IMR-90 (cell line): ENCODE measurements at regions not wholly inside any gene's neighbourhood (a gene's known extent, or its start where the extent isn't known, plus 50 kb on each side); places are given as distances from the start of the nearest gene placed in this dataset.

ENCODE experiments used
- ATAC-seq: fragments of 200-7000 bp; cut with Tn5 transposase; 2 replicates; pipeline ENCODE4 v1.9.1; 2020; ENCODE audit warnings: low read depth, mild to moderate bottlenecking, moderate library complexity
- BruUV-seq: library from RNA; stranded (reverse); fragments of 400-500 nt; replicated peaks from 2 replicates; lab custom pipeline; 2021; lab: Mats Ljungman, UMichigan
- CTCF ChIA-PET: fragments of 300-600 bp; formaldehyde crosslinking; extraction: SDS; loops from one replicate; lab custom pipeline; 2021; ENCODE audit warnings: antibody characterized with exemption; lab: Yijun Ruan, JAX
- POLR2A ChIA-PET: fragments of 300-600 bp; sonication (Branson Sonifier 250); formaldehyde crosslinking; loops from one replicate; lab custom pipeline; 2022; ENCODE audit warnings: antibody characterized with exemption; ENCODE audit not compliant: unreplicated experiment; lab: Charles Lee
- DNase-seq: peaks from one replicate; pipeline ENCODE4 v3.0.0; 2013
- H2AFZ ChIP-seq: replicated peaks from 2 replicates; pipeline ENCODE3; 2013; ENCODE audit warnings: low read length, mild to moderate bottlenecking; ENCODE audit not compliant: poor library complexity
- H2AK5ac ChIP-seq: 2 replicates; pipeline ENCODE4 v1.6.1; 2013; ENCODE audit warnings: low read depth, low read length, inconsistent platforms
- H2AK9ac ChIP-seq: replicated peaks from 2 replicates; pipeline ENCODE3; 2013; ENCODE audit warnings: mild to moderate bottlenecking, low read depth, low read length, moderate library complexity; ENCODE audit not compliant: poor library complexity
- H2BK120ac ChIP-seq: 2 replicates; pipeline ENCODE4 v1.6.1; 2013; ENCODE audit warnings: low read depth, low read length, inconsistent platforms
- H2BK15ac ChIP-seq: 3 replicates; pipeline ENCODE4 v1.6.1; 2013; ENCODE audit warnings: low read depth, low read length, inconsistent platforms
- H2BK20ac ChIP-seq: 2 replicates; pipeline ENCODE4 v1.6.1; 2013; ENCODE audit warnings: low read depth, mild to moderate bottlenecking, inconsistent platforms, low read length, moderate library complexity
- H2BK5ac ChIP-seq: 2 replicates; pipeline ENCODE4 v1.6.1; 2013; ENCODE audit warnings: mild to moderate bottlenecking, low read depth, low read length, inconsistent platforms; ENCODE audit not compliant: poor library complexity, severe bottlenecking
- H3K14ac ChIP-seq: replicated peaks from 2 replicates; pipeline ENCODE4 v1.6.1; 2013; ENCODE audit warnings: low read depth, low read length, inconsistent platforms
- H3K18ac ChIP-seq: 2 replicates; pipeline ENCODE4 v1.6.1; 2013; ENCODE audit warnings: low read depth, low read length, control low read depth
- H3K23ac ChIP-seq: 2 replicates; pipeline ENCODE4 v1.6.1; 2013; ENCODE audit warnings: low read depth, low read length, inconsistent platforms
- H3K27ac ChIP-seq: 2 replicates; pipeline ENCODE4 v1.5.1; 2013; ENCODE audit warnings: mild to moderate bottlenecking, control low read depth, low read length; ENCODE audit not compliant: insufficient read depth
- H3K27me3 ChIP-seq: 2 replicates; pipeline ENCODE4 v1.6.1; 2013; ENCODE audit warnings: low read length; ENCODE audit not compliant: control insufficient read depth, insufficient read depth
- H3K36me3 ChIP-seq: 2 replicates; pipeline ENCODE4 v1.6.1; 2013; ENCODE audit warnings: low read length, mixed read lengths; ENCODE audit not compliant: control insufficient read depth, insufficient read depth
- H3K4ac ChIP-seq: 2 replicates; pipeline ENCODE4 v1.6.1; 2013; ENCODE audit warnings: low read depth, low read length, inconsistent platforms
- H3K4me1 ChIP-seq: 2 replicates; pipeline ENCODE4 v1.6.1; 2013; ENCODE audit warnings: low read length, mixed read lengths; ENCODE audit not compliant: control insufficient read depth, insufficient read depth
- H3K4me2 ChIP-seq: 2 replicates; pipeline ENCODE4 v1.6.1; 2013; ENCODE audit warnings: low read depth, mild to moderate bottlenecking, control low read depth, low read length, moderate library complexity
- H3K4me3 ChIP-seq: 2 replicates; pipeline ENCODE4 v1.5.1; 2013; ENCODE audit warnings: low read depth, mild to moderate bottlenecking, control low read depth, low read length, moderate library complexity; ENCODE audit not compliant: insufficient read depth
- H3K56ac ChIP-seq: 2 replicates; pipeline ENCODE4 v1.6.1; 2013; ENCODE audit warnings: low read length, inconsistent platforms; ENCODE audit not compliant: insufficient read depth; ENCODE audit errors: extremely low read depth
- H3K79me1 ChIP-seq, 2 experiments: 2 replicates each; pipeline ENCODE4 v1.6.1; 2013; ENCODE audit warnings: low read length in 2 of 2, inconsistent platforms in 1 of 2, low read depth in 1 of 2
- H3K9ac ChIP-seq: 2 replicates; pipeline ENCODE4 v1.6.1; 2013; ENCODE audit warnings: low read depth, low read length, control low read depth
- H3K9me1 ChIP-seq: 2 replicates; pipeline ENCODE4 v1.6.1; 2013; ENCODE audit warnings: low read length, inconsistent platforms; ENCODE audit not compliant: insufficient read depth
- H3K9me3 ChIP-seq: 2 replicates; pipeline ENCODE4 v1.6.1; 2013; ENCODE audit warnings: low read length; ENCODE audit not compliant: control insufficient read depth, insufficient read depth
- H4K20me1 ChIP-seq: 2 replicates; pipeline ENCODE4 v1.6.1; 2013; ENCODE audit warnings: low read length, inconsistent platforms; ENCODE audit not compliant: insufficient read depth
- H4K5ac ChIP-seq: 2 replicates; pipeline ENCODE4 v1.6.1; 2013; ENCODE audit warnings: mild to moderate bottlenecking, low read depth, low read length, control low read depth
- H4K8ac ChIP-seq, 2 experiments: 2 replicates each; pipeline ENCODE4 v1.6.1; 2013; ENCODE audit warnings: low read depth in 2 of 2, low read length in 2 of 2, control low read depth in 1 of 2, inconsistent platforms in 1 of 2
- H4K91ac ChIP-seq: 2 replicates; pipeline ENCODE4 v1.6.1; 2013; ENCODE audit warnings: low read depth, low read length, inconsistent platforms; ENCODE audit not compliant: insufficient read depth
- BHLHE40 ChIP-seq: fragments of 150-350 bp; IDR thresholded peaks from 2 replicates; pipeline ENCODE4 v1.6.1; 2016; ENCODE audit warnings: mild to moderate bottlenecking, low read depth, low read length
- CEBPB ChIP-seq: IDR thresholded peaks from 2 replicates; pipeline ENCODE4 v1.6.1; 2012; ENCODE audit warnings: low read depth, low read length, improper control_type of control experiment
- CHD1 ChIP-seq: IDR thresholded peaks from 2 replicates; pipeline ENCODE4 v1.6.1; 2012; ENCODE audit warnings: low read depth, low read length, improper control_type of control experiment
- CTCF ChIP-seq: conservative IDR thresholded peaks from 2 replicates; pipeline ENCODE4 v1.5.1; 2012; ENCODE audit warnings: mild to moderate bottlenecking, low read depth, low read length, improper control_type of control experiment
- FOS ChIP-seq: fragments of 150-350 bp; IDR thresholded peaks from 2 replicates; pipeline ENCODE4 v1.6.1; 2016; ENCODE audit warnings: low read depth, low read length
- MAFK ChIP-seq: IDR thresholded peaks from 2 replicates; pipeline ENCODE4 v1.6.1; 2012; ENCODE audit warnings: low read depth, low read length, improper control_type of control experiment
- MAZ ChIP-seq: IDR thresholded peaks from 2 replicates; pipeline ENCODE4 v1.6.1; 2012; ENCODE audit warnings: low read depth, mild to moderate bottlenecking, low read length, improper control_type of control experiment, moderate library complexity, borderline replicate concordance
- MXI1 ChIP-seq: IDR thresholded peaks from 2 replicates; pipeline ENCODE4 v1.6.1; 2012; ENCODE audit warnings: low read depth, mild to moderate bottlenecking, low read length, moderate library complexity, borderline replicate concordance
- NFE2L2 ChIP-seq: fragments of 150-350 bp; IDR thresholded peaks from 2 replicates; pipeline ENCODE4 v1.6.1; 2016; ENCODE audit warnings: low read depth, mild to moderate bottlenecking, low read length
- POLR2A ChIP-seq: IDR thresholded peaks from 2 replicates; pipeline ENCODE4 v1.6.1; 2012; ENCODE audit warnings: mild to moderate bottlenecking, low read depth, low read length
- RAD21 ChIP-seq: IDR thresholded peaks from 2 replicates; pipeline ENCODE4 v1.6.1; 2012; ENCODE audit warnings: low read length, improper control_type of control experiment
- RCOR1 ChIP-seq: IDR thresholded peaks from 2 replicates; pipeline ENCODE4 v1.6.1; 2012; ENCODE audit warnings: mild to moderate bottlenecking, low read length, improper control_type of control experiment; ENCODE audit not compliant: insufficient replicate concordance
- RFX5 ChIP-seq: IDR thresholded peaks from 2 replicates; pipeline ENCODE4 v1.8.0; 2012; ENCODE audit warnings: low read depth, mild to moderate bottlenecking, low read length, moderate library complexity
- SMC3 ChIP-seq: fragments of 150-350 bp; IDR thresholded peaks from 2 replicates; pipeline ENCODE4 v1.6.1; 2016; ENCODE audit warnings: low read depth, mild to moderate bottlenecking, antibody characterized with exemption, low read length, moderate library complexity
- WGBS, 2 experiments: methylation state at CpG; one replicate each; pipeline versions ENCODE4 v1.1.5 to v1.1.7; 2013; ENCODE audit warnings: missing lambda C conversion rate in 2 of 2; ENCODE audit not compliant: insufficient read length in 1 of 2; ENCODE audit errors: extremely low coverage in 2 of 2; 5-methylcytosine and 5-hydroxymethylcytosine counted together
- dilution Hi-C: fragments of 300-500 bp; cut with HindIII; formaldehyde crosslinking; loops from one replicate; pipeline ENCODE4 v1.14.3; 2018; ENCODE audit warnings: low sequenced_read_pairs; ENCODE audit not compliant: unreplicated experiment
- in situ Hi-C: fragments of 300-500 bp; cut with MboI; formaldehyde crosslinking; loops from 3 replicates; pipeline ENCODE4 v1.14.3; 2019; ENCODE audit warnings: low sequenced_read_pairs, inconsistent platforms, mixed read lengths
- intact Hi-C: fragments of 100-400 bp; cut with micrococcal nuclease; formaldehyde crosslinking; loops from 2 replicates; pipeline ENCODE4 v1.10.0; 2022
- TF ChIP-seq, protein P1 (sequence below): fragments of 150-350 bp; IDR thresholded peaks from 2 replicates; pipeline ENCODE4 v1.6.1; 2017; ENCODE audit warnings: mild to moderate bottlenecking, antibody characterized with exemption, low read length, low read depth
- TF ChIP-seq, protein P2 (sequence below): fragments of 150-350 bp; IDR thresholded peaks from 2 replicates; pipeline ENCODE4 v1.6.1; 2016; ENCODE audit warnings: low read depth, mild to moderate bottlenecking, low read length, moderate library complexity, borderline replicate concordance

DNA sequence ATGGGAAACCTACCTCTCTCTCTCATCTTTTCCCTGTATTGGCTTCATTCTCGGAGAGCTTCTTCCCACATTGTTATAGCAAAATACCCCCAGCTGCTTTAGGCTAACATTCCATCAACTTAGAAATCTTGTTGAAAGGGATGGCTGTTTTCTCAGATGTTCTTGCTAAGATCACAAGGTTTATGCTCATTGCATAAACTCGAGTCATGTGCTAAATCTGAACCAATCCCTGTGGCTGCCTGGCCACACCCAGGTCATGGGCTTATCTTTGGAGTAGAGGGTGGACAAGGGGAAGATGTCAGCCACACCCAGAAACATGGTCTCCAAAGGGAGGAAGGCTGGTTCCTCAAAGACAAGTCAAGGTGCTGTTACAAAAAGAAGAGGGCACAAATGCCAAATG lies 150.6 kb upstream of the UMPS start:
- no peak overlapping the region for H2BK120ac ChIP-seq
- WGBS, 2 experiments: no CpG with 5 or more reads among the region's 2 CpGs

More for the DNA sequence above, 150.6 kb upstream of the UMPS start:
- Histone ChIP-seq H2AK5ac (no peak overlapping the region), H2BK20ac (no peak overlapping the region), H4K20me1 (no peaks in the 10 kb centered on the region), H2AFZ (no peak overlapping the region), H4K91ac (no peak overlapping the region), H3K4me3 (no peak overlapping the region), H3K23ac (no peak overlapping the region), H3K4me1 (no peaks in the 10 kb centered on the region; the same call in none of the 2 replicates), H3K9me1 (0 out of 2 replicates have a peak, but pooled peaks cover 2% of the 10 kb centered on the region), H2BK5ac (no peak overlapping the region), H2BK15ac (no peak overlapping the region), H3K9me3 (no peaks in the 10 kb centered on the region), H3K9ac (no peak overlapping the region), H3K56ac (no peak overlapping the region), H3K4ac (no peak overlapping the region), H3K36me3 (no peaks in the 10 kb centered on the region), H4K5ac (no peak overlapping the region), H3K4me2 (no peak overlapping the region), H4K8ac (no peak overlapping the region), H3K18ac (no peak overlapping the region), H3K27ac (no peak overlapping the region), H2AK9ac (no peak overlapping the region), H3K27me3 (peaks cover 35% of the 10 kb centered on the region), H3K79me1 (no peaks in the 10 kb centered on the region), H3K14ac (no peak overlapping the region)
- in situ Hi-C loops: loop anchor here (10.0 kb wide), 1 partner anchor 325 kb away; no protein-coding TSS in a partner anchor
- intact Hi-C loops: no loop called here
- CTCF ChIA-PET: interaction anchor here (0.8 kb wide), 1 partner anchor 14 kb away, joined by 3 read pairs; no protein-coding TSS in a partner anchor
- no TSS peak for BruUV-seq
- POLR2A ChIA-PET: no interaction called here
- ATAC-seq (no peak), DNase-seq (no peak)
- dilution Hi-C loops: no loop called here
- no peak for TF ChIP-seq NFE2L2
- TF ChIP-seq POLR2A: no peak
- TF ChIP-seq MXI1: no peak
- no peak for TF ChIP-seq RCOR1
- TF ChIP-seq, protein P1, sequence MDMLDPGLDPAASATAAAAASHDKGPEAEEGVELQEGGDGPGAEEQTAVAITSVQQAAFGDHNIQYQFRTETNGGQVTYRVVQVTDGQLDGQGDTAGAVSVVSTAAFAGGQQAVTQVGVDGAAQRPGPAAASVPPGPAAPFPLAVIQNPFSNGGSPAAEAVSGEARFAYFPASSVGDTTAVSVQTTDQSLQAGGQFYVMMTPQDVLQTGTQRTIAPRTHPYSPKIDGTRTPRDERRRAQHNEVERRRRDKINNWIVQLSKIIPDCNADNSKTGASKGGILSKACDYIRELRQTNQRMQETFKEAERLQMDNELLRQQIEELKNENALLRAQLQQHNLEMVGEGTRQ: no peak
- TF ChIP-seq CEBPB: no peak
- TF ChIP-seq MAFK: no peak
- TF ChIP-seq CTCF: no peak
- TF ChIP-seq RFX5: no peak
- TF ChIP-seq, protein P2, sequence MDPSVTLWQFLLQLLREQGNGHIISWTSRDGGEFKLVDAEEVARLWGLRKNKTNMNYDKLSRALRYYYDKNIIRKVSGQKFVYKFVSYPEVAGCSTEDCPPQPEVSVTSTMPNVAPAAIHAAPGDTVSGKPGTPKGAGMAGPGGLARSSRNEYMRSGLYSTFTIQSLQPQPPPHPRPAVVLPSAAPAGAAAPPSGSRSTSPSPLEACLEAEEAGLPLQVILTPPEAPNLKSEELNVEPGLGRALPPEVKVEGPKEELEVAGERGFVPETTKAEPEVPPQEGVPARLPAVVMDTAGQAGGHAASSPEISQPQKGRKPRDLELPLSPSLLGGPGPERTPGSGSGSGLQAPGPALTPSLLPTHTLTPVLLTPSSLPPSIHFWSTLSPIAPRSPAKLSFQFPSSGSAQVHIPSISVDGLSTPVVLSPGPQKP: no peak
- TF ChIP-seq MAZ: no peak
- no peak for TF ChIP-seq BHLHE40
- no peak for TF ChIP-seq RAD21
- no peak for TF ChIP-seq FOS
- TF ChIP-seq SMC3: no peak
- TF ChIP-seq CHD1: no peak
